GM12878 (cell line): ENCODE measurements at regions not wholly inside any gene's neighbourhood (a gene's known extent, or its start where the extent isn't known, plus 50 kb on each side); places are given as distances from the start of the nearest gene placed in this dataset.

Experiments used
- ATAC-seq: fragments of 200-7000 bp; cut with Tn5 transposase; 3 replicates; pipeline ENCODE4 v1.9.1; 2020; ENCODE audit warnings: mild to moderate bottlenecking, moderate library complexity
- BruUV-seq: library from RNA; stranded (reverse); fragments of 400-500 nt; replicated peaks from 2 replicates; lab custom pipeline; 2021; lab: Mats Ljungman, UMichigan
- CTCF ChIA-PET: fragments of 300-600 bp; sonication (Branson Sonifier 250); formaldehyde crosslinking; extraction: SDS; loops from one replicate; lab custom pipeline; 2021; ENCODE audit warnings: inconsistent platforms; lab: Yijun Ruan, JAX
- POLR2A ChIA-PET: fragments of 350-600 bp; formaldehyde crosslinking; extraction: SDS; loops from one replicate; lab custom pipeline; 2021; ENCODE audit warnings: inconsistent platforms; lab: Charles Lee
- RAD21 ChIA-PET: fragments of 300-600 bp; sonication (Branson Sonifier 250); formaldehyde crosslinking; loops from one replicate; lab custom pipeline; 2023; ENCODE audit warnings: antibody characterized with exemption; ENCODE audit not compliant: unreplicated experiment; lab: Charles Lee
- SMC1A ChIA-PET: fragments of 300-600 bp; sonication (Branson Sonifier 250); formaldehyde crosslinking; loops from one replicate; lab custom pipeline; 2023; ENCODE audit not compliant: unreplicated experiment, uncharacterized antibody; lab: Charles Lee
- DNase-seq: peaks from one replicate; pipeline ENCODE4 v3.0.0-alpha.2; 2011; ENCODE audit warnings: low read depth, low spot score
- FAIRE-seq: peaks from 3 replicates; lab custom pipeline; 2011; peaks lifted over from hg19 to GRCh38; lab: Jason Lieb, UNC
- H2AFZ ChIP-seq: 2 replicates; pipeline ENCODE4 v1.6.0; 2011; ENCODE audit warnings: low read depth, low read length, control low read depth; ENCODE audit not compliant: control insufficient read depth
- H3K27ac ChIP-seq: 2 replicates; pipeline ENCODE4 v1.5.1; 2011; ENCODE audit warnings: control low read depth; ENCODE audit not compliant: control insufficient read depth, insufficient read depth
- H3K27me3 ChIP-seq, 2 experiments: replicated peaks in 1 of 2; 2 replicates each; pipeline versions ENCODE4 v1.6.0 to v1.6.1; 2011; ENCODE audit warnings: low read length in 1 of 2; ENCODE audit not compliant: control insufficient read depth in 2 of 2, insufficient read depth in 2 of 2
- H3K36me3 ChIP-seq, 2 experiments: 2 replicates each; pipeline ENCODE4 v1.5.1; 2011; ENCODE audit warnings: low read length in 1 of 2; ENCODE audit not compliant: control insufficient read depth in 2 of 2, insufficient read depth in 2 of 2
- H3K4me1 ChIP-seq: 2 replicates; pipeline ENCODE4 v1.6.1; 2011; ENCODE audit warnings: mild to moderate bottlenecking, low read length, moderate library complexity, mixed read lengths; ENCODE audit not compliant: control insufficient read depth, insufficient read depth
- H3K4me2 ChIP-seq: 2 replicates; pipeline ENCODE4 v1.6.0; 2011; ENCODE audit warnings: control low read depth; ENCODE audit not compliant: control insufficient read depth, insufficient read depth
- H3K4me3 ChIP-seq: fragments of 200-600 bp; sonication (generic); 2 replicates; pipeline ENCODE4 v1.5.1; 2016
- H3K79me2 ChIP-seq: 2 replicates; pipeline ENCODE4 v1.6.0; 2011; ENCODE audit warnings: low read length; ENCODE audit not compliant: control insufficient read depth, insufficient read depth
- H3K9ac ChIP-seq: 2 replicates; pipeline ENCODE4 v1.8.0; 2011; ENCODE audit warnings: low read length, control low read depth, mixed read lengths; ENCODE audit not compliant: control insufficient read depth, insufficient read depth
- H3K9me3 ChIP-seq: replicated peaks from 3 replicates; pipeline ENCODE4 v1.5.1; 2011; ENCODE audit warnings: mild to moderate bottlenecking, low read length; ENCODE audit not compliant: control insufficient read depth, insufficient read depth
- H4K20me1 ChIP-seq: 2 replicates; pipeline ENCODE4 v1.6.0; 2011; ENCODE audit not compliant: control insufficient read depth, insufficient read depth
- BACH1 ChIP-seq: fragments of 450-650 bp; IDR thresholded peaks from 2 replicates; pipeline ENCODE4 v1.6.1; 2017; ENCODE audit warnings: mild to moderate bottlenecking, borderline replicate concordance
- CBFB ChIP-seq: IDR thresholded peaks from 2 replicates; pipeline ENCODE4 v1.6.1; 2016; ENCODE audit warnings: antibody characterized with exemption, low read depth
- CEBPZ ChIP-seq: fragments of 150-350 bp; IDR thresholded peaks from 2 replicates; pipeline ENCODE4 v1.6.1; 2016; ENCODE audit warnings: low read depth, low read length
- GATAD2B ChIP-seq: fragments of 450-650 bp; conservative IDR thresholded peaks from 2 replicates; pipeline ENCODE4 v1.6.1; 2017; ENCODE audit warnings: low read depth, mild to moderate bottlenecking, moderate library complexity
- HDGF ChIP-seq: fragments of 450-650 bp; IDR thresholded peaks from 2 replicates; pipeline ENCODE4 v1.6.1; 2016; ENCODE audit warnings: antibody characterized with exemption
- JUND ChIP-seq: IDR thresholded peaks from 2 replicates; pipeline ENCODE4 v1.6.1; 2012; ENCODE audit warnings: low read depth, mild to moderate bottlenecking, low read length, improper control_type of control experiment, moderate library complexity
- NBN ChIP-seq: fragments of 450-650 bp; IDR thresholded peaks from 2 replicates; pipeline ENCODE4 v1.6.1; 2016
- SMAD5 ChIP-seq: IDR thresholded peaks from 2 replicates; pipeline ENCODE4 v1.6.1; 2016; ENCODE audit warnings: antibody characterized with exemption, low read depth
- SUPT20H ChIP-seq: IDR thresholded peaks from 2 replicates; pipeline ENCODE4 v1.6.1; 2011; ENCODE audit warnings: low read depth, mild to moderate bottlenecking, low read length, moderate library complexity, borderline replicate concordance; ENCODE audit not compliant: control insufficient read depth
- WGBS: methylation state at CpG from one replicate; pipeline ENCODE4 v1.1.6; 2016; ENCODE audit warnings: low lambda C conversion rate; ENCODE audit not compliant: insufficient replicate concordance, insufficient coverage; ENCODE audit errors: missing lambda C conversion rate; 5-methylcytosine and 5-hydroxymethylcytosine counted together
- in situ Hi-C: fragments of 300-500 bp; cut with MboI; formaldehyde crosslinking; loops from 9 replicates; pipeline ENCODE4 v1.14.3; 2018; ENCODE audit warnings: mixed read lengths
- intact Hi-C: fragments of 100-400 bp; cut with micrococcal nuclease; formaldehyde crosslinking; loops from one replicate; pipeline ENCODE4 v1.14.2; 2022; ENCODE audit not compliant: unreplicated experiment

- ChIA-PET RAD21 (no interaction called here), POLR2A (no interaction called here), CTCF (no interaction called here), SMC1A (no interaction called here)
- no peaks in the 10 kb centered on the region for H3K36me3 ChIP-seq
- H4K20me1 ChIP-seq: no peaks in the 10 kb centered on the region
- ATAC-seq: no peak
- H3K9ac ChIP-seq: no peak overlapping the region
- TF ChIP-seq CEBPZ (no peak), SUPT20H (no peak), SMAD5 (no peak), HDGF (no peak), BACH1 (no peak), NBN (no peak), JUND (no peak), GATAD2B (no peak), CBFB (no peak)
- H3K79me2 ChIP-seq: no peaks in the 10 kb centered on the region
- no peak overlapping the region for H3K27ac ChIP-seq
- H3K4me2 ChIP-seq: no peak overlapping the region
- BruUV-seq: no TSS peak
- intact Hi-C loops (no loop called here), in situ Hi-C loops (no loop called here)
- no peak overlapping the region for H3K4me3 ChIP-seq
- no peak for FAIRE-seq
- H2AFZ ChIP-seq: no peak overlapping the region
- no peaks in the 10 kb centered on the region for H3K4me1 ChIP-seq
- peaks cover 0 to 1% of the 10 kb centered on the region in 2 experiments; a peak in 1 of 4 replicates for H3K27me3 ChIP-seq
- no peak for DNase-seq
- H3K9me3 ChIP-seq: no peaks in the 10 kb centered on the region
- WGBS: 34% methylated on average over 6 of the region's 6 CpGs
Measured at GRCh38 chr17:5881849-5882248, 188.3 kb upstream of the WSCD1 start.
